ENCODE measurements at regions not wholly inside any gene's neighbourhood (a gene's known extent, or its start where the extent isn't known, plus 50 kb on each side); places are given as distances from the start of the nearest gene placed in this dataset.
"Not testable (repeated sequence)": the region's sequence is repeated elsewhere in the genome, so short reads cannot be mapped to it uniquely, and the experiment has no call there.

DNA sequence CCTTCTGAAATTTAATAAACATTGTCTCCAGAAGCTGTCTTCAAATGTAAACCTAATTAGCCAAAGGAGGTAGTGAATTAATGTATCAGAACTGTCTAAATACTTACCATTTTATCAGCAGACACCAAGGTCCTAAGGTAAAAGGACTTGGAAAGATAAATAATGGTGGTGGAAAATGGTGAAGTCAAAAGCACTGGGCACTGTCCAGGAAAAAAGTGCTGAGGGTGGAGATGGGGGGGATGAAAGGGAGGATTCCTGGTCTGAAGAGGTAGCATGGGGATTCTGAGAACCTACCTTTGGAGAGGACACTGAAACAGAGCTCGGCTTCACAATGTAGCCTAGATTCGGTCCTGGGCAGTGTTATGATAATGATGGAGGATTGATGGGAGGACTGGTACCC lies 149.0 kb upstream of the DPH6 start:
- DNase-seq (ENCODE audit: low read depth), result no peak

DNA sequence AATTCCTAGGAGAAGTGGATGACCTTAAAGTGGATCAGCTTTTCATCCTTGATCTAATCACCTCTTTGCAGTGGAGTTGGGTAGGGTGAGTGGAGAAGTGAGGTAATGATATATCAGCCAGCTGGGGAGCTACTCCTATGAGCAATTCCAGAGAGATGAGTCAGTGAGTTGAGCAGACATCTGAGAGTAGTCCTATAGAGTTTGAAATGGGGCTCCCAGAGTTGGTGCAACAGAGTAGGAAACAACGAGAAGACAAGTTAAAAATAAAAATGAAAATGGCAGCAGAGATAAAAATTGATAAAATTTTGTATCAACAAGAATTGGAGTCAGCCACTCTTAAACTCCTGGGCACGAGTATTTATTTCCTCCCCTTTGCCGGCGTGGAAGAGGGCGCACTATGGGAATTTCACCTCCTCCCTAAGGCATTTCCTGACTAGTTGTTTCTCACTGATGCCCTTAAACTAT lies 150.8 kb upstream of the DPH6 start:
- peak; percentile 31 for DNase-seq (ENCODE audit: low read depth)

DNA sequence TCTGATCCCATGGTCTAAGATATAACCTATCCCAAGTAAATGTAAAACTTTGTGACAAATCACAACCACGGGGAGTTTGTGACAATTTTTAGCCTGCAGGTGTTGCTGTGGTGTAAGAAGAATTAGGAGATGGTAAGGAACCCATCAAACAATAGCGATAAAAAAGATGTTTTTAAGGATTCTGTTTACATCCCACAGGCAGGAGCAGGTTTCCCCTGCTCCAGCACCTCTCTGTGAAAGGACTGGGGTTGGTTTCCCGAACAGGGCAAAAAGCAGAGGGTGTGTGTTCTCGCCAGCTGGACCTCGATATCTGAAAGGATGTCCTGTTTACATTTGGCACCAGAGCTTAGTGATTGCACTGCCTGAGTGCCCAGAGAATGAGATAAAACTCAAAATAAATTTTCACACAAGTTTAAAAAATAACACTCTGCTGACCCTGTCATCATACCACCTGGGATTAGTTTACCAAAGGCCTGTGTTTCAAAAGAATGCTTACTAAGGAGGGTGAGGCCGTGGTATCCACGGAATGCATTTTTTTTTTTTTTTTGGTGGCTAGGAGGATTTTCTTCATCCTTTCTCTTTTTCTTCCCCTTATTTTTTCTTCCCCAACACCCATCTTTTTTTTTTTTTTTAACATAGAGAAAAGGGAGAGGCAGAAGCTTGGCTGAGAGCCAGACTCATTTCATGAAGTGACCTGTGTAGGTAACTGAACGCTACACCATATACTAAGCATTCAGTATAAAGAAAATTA lies 151.8 kb upstream of the DPH6 start:
- DNase-seq (ENCODE audit: low read depth), result peak; percentile 4

DNA sequence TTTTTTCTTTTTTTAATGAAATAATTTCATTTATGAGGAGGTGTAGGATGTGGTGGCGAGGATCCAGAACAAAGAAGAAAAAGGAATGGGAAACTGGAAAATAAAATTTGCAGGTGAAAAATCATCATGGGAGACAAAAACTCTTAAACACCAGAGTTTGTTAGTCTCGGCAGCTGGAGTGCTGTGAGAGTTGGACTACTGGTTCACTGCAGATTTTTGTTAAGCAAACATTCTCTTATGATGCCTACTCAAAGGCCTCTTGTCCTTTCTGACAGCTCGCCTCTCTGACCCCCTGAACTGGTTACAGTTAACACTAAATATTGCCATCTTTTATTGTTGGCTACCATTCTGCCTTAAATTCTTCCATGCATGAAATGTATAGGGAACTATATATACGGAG lies 152.4 kb upstream of the DPH6 start:
- no peak for DNase-seq (ENCODE audit: low read depth)

GRCh38 chr15:35698966-35699575 lies 153.1 kb upstream of the DPH6 start:
- DNase-seq (ENCODE audit: low read depth), result no peak

- DNase-seq (ENCODE audit: low read depth), result not testable (repeated sequence)
These were observed 154.2 kb upstream of the DPH6 start for GRCh38 chr15:35700091-35700593.

DNA sequence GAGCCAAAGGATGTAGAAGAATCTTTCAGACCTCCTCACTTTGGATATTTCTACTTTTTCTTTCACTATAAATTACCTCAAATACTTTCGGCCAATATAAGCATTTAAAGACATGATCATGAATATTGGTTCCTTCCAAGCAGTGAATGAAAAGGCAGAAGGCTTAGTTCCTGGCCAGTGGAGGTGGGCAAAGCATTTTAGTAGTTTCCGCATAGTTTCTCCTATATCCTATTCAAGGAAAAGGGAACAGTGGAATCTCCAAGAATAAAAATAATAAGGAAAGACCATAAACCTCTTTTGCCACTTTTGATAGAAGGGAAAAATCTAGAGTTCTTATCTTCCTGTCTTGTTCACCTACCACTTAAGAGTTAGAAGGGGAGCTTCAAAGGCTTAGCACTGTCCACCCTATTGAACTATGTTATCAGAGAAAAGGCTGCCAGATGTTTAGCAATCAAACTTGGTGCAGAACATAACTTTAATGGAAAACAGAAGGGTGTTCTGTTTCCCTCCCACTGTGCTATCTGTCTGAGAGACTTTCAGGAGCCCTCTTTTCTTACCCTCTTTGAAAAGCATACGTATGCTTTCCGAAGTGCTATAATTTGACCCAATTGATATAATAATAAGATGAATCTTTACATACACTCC lies 155.6 kb upstream of the DPH6 start:
- DNase-seq (ENCODE audit: low read depth), result no peak

- no peak for DNase-seq (ENCODE audit: low read depth)
These were observed 157.1 kb upstream of the DPH6 start for GRCh38 chr15:35702946-35703495.

- DNase-seq (ENCODE audit: low read depth), result no peak
These were observed 159.3 kb upstream of the DPH6 start for GRCh38 chr15:35705030-35705883.

DNA sequence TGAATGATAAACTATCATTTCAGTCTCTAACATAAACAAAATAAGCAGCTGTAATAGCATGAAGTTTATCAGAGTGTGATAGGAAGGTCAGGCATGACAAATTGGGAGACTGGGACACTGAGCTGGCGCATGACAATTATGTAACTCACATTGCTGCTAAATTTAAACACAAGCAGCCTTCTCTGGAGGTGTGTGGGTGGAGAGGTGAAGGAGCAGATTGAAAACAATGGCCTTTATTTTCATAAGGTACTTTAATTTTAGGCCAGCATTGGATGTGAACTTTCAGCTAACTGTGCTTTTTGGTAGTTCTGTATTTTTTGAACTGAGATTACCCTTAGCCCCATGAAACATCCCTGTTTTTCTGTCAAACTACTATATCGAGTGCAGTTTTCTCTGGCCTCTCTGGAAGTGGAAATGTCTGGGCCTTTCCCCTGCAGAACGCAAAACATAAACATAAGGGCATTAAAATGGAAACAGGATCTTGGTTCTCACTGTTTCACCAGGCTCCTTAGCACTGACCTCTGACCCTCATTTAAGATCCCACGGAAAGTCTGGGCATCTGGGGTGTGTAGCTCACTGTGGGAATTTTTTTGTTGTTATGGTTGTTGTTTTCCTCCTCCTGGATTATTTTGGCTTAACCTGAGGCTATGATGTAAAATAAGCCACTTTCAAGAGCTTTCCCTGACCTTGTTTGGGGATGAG lies 160.1 kb upstream of the DPH6 start:
- DNase-seq (ENCODE audit: low read depth), result no peak

- no peak for DNase-seq (ENCODE audit: low read depth)
These were observed 167.0 kb upstream of the DPH6 start for GRCh38 chr15:35712956-35713355.

GRCh38 chr15:35713733-35714132 lies 167.8 kb upstream of the DPH6 start:
- DNase-seq (ENCODE audit: low read depth), result no peak

DNA sequence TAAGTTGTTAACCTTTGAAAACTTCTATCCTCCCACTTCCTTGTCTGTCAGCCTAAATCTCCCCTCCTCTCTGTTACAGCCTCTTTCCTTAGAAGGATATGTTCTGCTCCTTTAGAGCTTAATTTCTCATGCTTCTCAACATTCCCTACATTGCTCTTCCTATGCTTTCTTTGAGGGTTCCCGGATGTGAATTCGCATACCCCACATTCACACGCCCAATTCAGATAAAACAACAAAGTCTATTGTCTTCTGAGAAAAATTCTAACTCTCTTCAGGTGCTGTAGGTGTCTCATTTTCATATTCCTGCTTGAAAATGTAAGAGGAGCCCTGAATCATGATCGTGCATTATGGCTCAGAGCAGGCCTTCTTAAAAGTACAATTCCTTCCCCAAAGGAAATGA lies 171.8 kb upstream of the DPH6 start:
- DNase-seq (ENCODE audit: low read depth), result no peak

GRCh38 chr15:35720019-35720418 lies 174.1 kb upstream of the DPH6 start:
- DNase-seq (ENCODE audit: low read depth), result no peak

- DNase-seq (ENCODE audit: low read depth), result no peak
These were observed 175.0 kb upstream of the DPH6 start for GRCh38 chr15:35720984-35721383.

DNA sequence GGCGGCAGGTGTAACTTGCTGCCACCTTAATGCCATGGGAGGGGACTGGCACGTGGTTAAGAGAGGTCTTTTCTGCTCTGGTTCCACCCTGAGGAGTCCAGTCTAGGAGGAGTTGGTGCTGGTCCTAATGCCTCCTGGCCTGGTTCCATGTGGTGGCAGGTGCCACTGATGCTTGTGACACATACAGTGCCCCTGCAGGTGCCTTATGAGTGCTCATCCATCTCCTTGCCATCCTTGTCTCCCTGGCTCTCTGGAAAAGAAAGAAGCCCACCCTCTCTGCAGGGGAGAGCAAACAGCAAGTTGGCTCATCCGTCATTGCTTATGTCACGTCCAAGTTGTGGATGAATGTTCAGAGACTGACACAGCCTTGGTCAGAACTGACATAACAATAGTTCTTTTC lies 175.8 kb upstream of the DPH6 start:
- no peak for DNase-seq (ENCODE audit: low read depth)

GRCh38 chr15:35722501-35722900 lies 176.5 kb upstream of the DPH6 start:
- no peak for DNase-seq (ENCODE audit: low read depth)

- DNase-seq (ENCODE audit: low read depth), result no peak
These were observed 177.3 kb upstream of the DPH6 start for GRCh38 chr15:35723120-35723847.

GRCh38 chr15:35723852-35724251 lies 177.9 kb upstream of the DPH6 start:
- no peak for DNase-seq (ENCODE audit: low read depth)

DNA sequence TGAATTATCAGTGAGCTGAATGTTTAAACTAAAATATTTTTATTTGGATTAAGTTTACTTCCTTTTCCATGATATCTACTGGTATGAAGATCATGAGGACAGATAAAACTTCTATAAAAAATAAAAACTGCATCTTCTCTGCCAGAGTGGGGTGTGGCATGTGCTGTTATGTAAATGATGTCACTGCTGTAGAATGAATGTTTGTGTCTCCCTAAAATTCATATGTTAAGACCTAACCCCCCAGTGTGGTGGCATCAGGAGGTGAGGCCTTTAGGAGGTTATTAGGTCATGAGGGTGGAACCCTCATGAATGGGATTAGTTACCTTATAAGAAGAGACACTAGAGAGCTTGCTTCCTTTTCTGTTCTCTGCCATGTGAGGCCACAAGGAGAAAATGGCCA lies 178.7 kb upstream of the DPH6 start:
- DNase-seq (ENCODE audit: low read depth), result no peak

- DNase-seq (ENCODE audit: low read depth), result no peak
These were observed 179.4 kb upstream of the DPH6 start for GRCh38 chr15:35725353-35725752.

Measured in fibroblast of gingiva (primary cell).